ENCODE measurements at regions not wholly inside any gene's neighbourhood (a gene's known extent, or its start where the extent isn't known, plus 50 kb on each side); places are given as distances from the start of the nearest gene placed in this dataset.
"Not testable (repeated sequence)": the region's sequence is repeated elsewhere in the genome, so short reads cannot be mapped to it uniquely, and the experiment has no call there.

GRCh38 chrX:122224137-122224536 lies 959.9 kb upstream of the GRIA3 start:
- not testable (repeated sequence) for DNase-seq

- no peak for DNase-seq
Measured at GRCh38 chrX:122238801-122239200, 945.3 kb upstream of the GRIA3 start.

GRCh38 chrX:122241959-122242358 lies 942.1 kb upstream of the GRIA3 start:
- DNase-seq = no peak

GRCh38 chrX:122244080-122244479 lies 940.0 kb upstream of the GRIA3 start:
- no peak for DNase-seq

GRCh38 chrX:122245175-122245574 lies 938.9 kb upstream of the GRIA3 start:
- DNase-seq = no peak

- no peak for DNase-seq
Measured at GRCh38 chrX:122245943-122246342, 938.1 kb upstream of the GRIA3 start.

- no peak for DNase-seq
Measured at GRCh38 chrX:122246937-122247336, 937.1 kb upstream of the GRIA3 start.

- no peak for DNase-seq
Measured at GRCh38 chrX:122248681-122249080, 935.4 kb upstream of the GRIA3 start.

GRCh38 chrX:122252454-122252853 lies 931.6 kb upstream of the GRIA3 start:
- DNase-seq = no peak

- no peak for DNase-seq
Measured at GRCh38 chrX:122268353-122268752, 915.7 kb upstream of the GRIA3 start.

- no peak for DNase-seq
Measured at GRCh38 chrX:122269243-122269781, 914.8 kb upstream of the GRIA3 start.

GRCh38 chrX:122270809-122271494 lies 913.1 kb upstream of the GRIA3 start:
- no peak for DNase-seq

GRCh38 chrX:122272011-122272410 lies 912.1 kb upstream of the GRIA3 start:
- no peak for DNase-seq

GRCh38 chrX:122279746-122280145 lies 904.3 kb upstream of the GRIA3 start:
- no peak for DNase-seq

- DNase-seq = not testable (repeated sequence)
Measured at GRCh38 chrX:122299822-122300221, 884.3 kb upstream of the GRIA3 start.

GRCh38 chrX:122301491-122301890 lies 882.6 kb upstream of the GRIA3 start:
- DNase-seq = no peak

- DNase-seq = no peak
Measured at GRCh38 chrX:122303761-122304160, 880.3 kb upstream of the GRIA3 start.

- no peak for DNase-seq
Measured at GRCh38 chrX:122344816-122345215, 839.3 kb upstream of the GRIA3 start.

- DNase-seq = no peak
Measured at GRCh38 chrX:122363112-122363795, 820.8 kb upstream of the GRIA3 start.

GRCh38 chrX:122375533-122375932 lies 808.5 kb upstream of the GRIA3 start:
- DNase-seq = not testable (repeated sequence)

GRCh38 chrX:122389005-122389404 lies 795.1 kb upstream of the GRIA3 start:
- no peak for DNase-seq

- DNase-seq = no peak
Measured at GRCh38 chrX:122418758-122419157, 765.3 kb upstream of the GRIA3 start.

- DNase-seq = no peak
Measured at GRCh38 chrX:122421434-122422121, 762.5 kb upstream of the GRIA3 start.

- no peak for DNase-seq
Measured at GRCh38 chrX:122422547-122422946, 761.5 kb upstream of the GRIA3 start.
